ENCODE measurements at regions not wholly inside any gene's neighbourhood (a gene's known extent, or its start where the extent isn't known, plus 50 kb on each side); places are given as distances from the start of the nearest gene placed in this dataset.

DNA sequence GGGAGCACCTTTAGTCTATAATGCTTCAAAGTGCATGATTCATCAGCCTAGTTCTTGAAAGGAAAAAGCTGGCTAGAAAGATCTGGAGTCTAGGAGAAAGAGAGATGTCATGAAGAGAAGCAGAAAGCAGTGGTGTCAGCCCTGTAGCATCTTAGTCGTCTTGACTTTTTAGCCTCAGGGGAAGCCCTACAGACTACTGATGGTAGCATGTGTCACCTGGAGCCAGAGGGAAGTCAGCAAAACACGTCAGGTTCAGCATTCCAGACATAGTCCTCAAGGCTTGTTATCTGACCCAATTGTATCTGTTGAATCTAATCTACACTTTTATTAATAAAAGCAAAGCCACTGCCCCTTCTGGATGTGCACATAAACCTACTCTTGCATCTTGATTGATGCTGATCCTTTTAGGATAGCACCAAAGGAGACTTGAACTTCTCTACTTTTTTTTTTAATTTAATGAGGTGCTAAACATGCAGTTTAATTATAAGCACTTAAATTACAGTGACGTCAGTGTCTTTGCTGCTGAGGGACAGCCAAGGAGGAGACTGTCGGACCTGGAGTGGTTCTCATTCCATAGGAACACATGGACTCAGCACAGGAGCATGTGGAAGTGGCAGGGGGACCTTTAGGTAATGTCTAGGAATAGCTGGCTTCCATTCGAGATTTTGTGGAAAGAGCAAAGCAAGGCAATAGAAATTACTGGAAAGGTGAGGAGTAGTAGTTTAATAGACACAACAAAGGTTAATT is 525.5 kb upstream of the SGCG start:
- ATAC-seq: no peak
- Mint-ChIP-seq H3K27me3 (no peaks in the 10 kb centered on the region), H3K4me1 (no peaks in the 10 kb centered on the region), H3K27ac (no peak overlapping the region), H3K4me3 (no peak overlapping the region), H3K36me3 (no peaks in the 10 kb centered on the region), H3K9me3 (no peaks in the 10 kb centered on the region)

DNA sequence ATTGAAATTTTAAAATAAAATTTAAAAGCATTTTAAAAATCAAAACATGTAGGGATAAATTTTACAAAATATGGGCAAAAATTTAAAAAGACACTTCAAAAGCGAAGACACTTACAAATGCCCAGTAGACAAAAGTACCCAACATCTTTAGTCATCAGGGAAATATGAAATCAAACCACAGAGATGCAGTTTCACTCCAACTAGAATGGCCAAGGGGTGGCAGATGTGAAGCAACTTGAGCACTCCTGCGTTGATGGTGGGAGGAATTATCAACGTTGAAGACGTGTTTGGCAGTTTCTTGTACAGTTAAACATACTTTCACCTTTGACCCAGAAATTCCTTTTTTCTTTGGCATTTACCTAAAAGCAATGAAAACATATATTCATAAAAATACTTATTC is 518.0 kb upstream of the SGCG start:
- Mint-ChIP-seq H3K36me3 (no peaks in the 10 kb centered on the region), H3K9me3 (no peaks in the 10 kb centered on the region), H3K27me3 (no peaks in the 10 kb centered on the region), H3K4me3 (no peak overlapping the region), H3K4me1 (no peaks in the 10 kb centered on the region), H3K27ac (no peak overlapping the region)
- no peak for ATAC-seq

DNA sequence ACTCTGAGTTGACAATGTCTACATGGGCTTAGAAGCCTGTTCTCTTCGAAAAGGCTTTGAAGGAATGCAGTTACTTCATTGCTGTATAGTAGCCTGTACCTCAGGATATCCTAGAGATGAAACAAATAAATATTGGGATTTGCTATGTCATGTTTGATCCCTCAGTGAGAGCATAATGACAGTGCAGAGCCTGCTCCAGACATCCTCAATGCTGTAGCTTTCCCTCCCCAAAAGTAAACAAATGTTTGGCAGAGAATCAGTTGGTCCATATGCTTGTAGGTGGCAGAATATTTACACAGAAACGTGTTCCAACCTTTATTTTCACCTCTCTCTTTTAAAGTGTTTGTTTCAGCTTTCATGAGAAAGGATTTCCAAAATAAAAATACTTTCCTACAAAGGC is 515.3 kb upstream of the SGCG start:
- Mint-ChIP-seq H3K27ac (no peak overlapping the region), H3K4me1 (no peaks in the 10 kb centered on the region), H3K9me3 (no peaks in the 10 kb centered on the region), H3K27me3 (no peaks in the 10 kb centered on the region), H3K4me3 (no peak overlapping the region), H3K36me3 (no peaks in the 10 kb centered on the region)
- no peak for ATAC-seq

DNA sequence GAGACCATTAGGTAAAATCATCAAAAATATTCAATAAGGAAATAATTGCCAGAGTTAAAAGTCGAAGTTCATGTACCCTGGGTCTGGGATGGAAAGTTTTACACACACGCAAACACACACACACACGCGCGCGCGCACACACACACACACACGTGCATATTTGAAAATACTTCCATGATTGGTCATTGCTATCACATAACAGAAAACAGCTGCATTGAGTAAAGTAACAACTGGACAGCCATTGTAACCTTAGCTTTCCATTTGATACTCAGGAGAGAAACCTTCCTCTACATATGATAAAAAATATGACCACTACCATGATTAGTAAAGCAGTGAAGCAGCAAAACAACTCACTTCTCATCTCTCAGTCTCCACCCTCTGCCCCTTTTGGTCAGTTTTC is 490.0 kb upstream of the SGCG start:
- no peaks in the 10 kb centered on the region for H3K27me3 Mint-ChIP-seq
- no peaks in the 10 kb centered on the region for H3K36me3 Mint-ChIP-seq
- ATAC-seq: no peak
- no peak overlapping the region for H3K27ac Mint-ChIP-seq
- peaks cover 11% of the 10 kb centered on the region for H3K9me3 Mint-ChIP-seq
- no peak overlapping the region for H3K4me3 Mint-ChIP-seq
- H3K4me1 Mint-ChIP-seq: no peaks in the 10 kb centered on the region

DNA sequence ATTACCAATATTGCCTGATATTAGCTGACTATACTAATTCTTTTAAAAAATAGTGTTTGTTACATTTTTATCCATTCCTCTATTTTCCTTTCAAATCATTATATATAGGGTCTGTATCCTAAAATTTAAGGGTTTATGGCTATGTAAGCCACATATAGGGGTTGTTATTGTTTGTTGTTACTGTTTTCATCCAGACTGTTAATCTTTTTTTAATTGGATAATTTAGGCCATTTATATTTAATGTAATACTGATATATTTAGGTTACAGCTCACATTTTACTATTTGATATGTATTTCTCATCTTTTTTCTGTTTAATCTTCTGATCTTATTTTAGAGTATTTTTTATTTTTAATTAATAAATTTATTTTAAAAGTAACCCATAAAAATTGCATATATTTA is 487.1 kb upstream of the SGCG start:
- H3K4me1 Mint-ChIP-seq: no peaks in the 10 kb centered on the region

DNA sequence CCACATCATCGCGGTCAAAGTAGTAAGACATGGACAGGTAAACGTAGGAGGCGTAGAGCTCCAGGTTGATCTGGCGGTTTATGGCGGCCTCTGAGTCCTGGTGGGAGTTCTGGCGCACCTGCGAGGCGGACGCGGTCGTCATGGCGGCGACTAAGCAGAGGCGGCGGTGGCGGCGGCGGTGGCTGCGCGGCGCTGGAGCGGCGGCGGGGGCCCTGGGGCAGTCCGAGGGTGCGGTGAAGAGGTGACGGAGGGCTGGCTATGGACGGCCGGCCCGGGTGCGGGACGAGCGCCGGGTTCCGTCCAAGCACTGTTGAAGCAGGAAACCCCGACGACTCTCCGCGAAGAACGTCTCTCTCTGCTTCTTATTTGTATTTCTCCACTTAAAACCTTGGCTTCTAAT is 484.3 kb upstream of the SGCG start:
- Mint-ChIP-seq H3K36me3 (no peaks in the 10 kb centered on the region), H3K4me1 (no peaks in the 10 kb centered on the region), H3K4me3 (no peak overlapping the region), H3K27ac (no peak overlapping the region), H3K9me3 (peaks cover 10% of the 10 kb centered on the region), H3K27me3 (no peaks in the 10 kb centered on the region)
- no peak for ATAC-seq

More for the DNA sequence above, 487.1 kb upstream of the SGCG start:
- H3K36me3 Mint-ChIP-seq: no peaks in the 10 kb centered on the region
- no peak overlapping the region for H3K27ac Mint-ChIP-seq
- H3K27me3 Mint-ChIP-seq: no peaks in the 10 kb centered on the region
- H3K9me3 Mint-ChIP-seq: peaks cover 7% of the 10 kb centered on the region
- ATAC-seq: no peak
- no peak overlapping the region for H3K4me3 Mint-ChIP-seq

DNA sequence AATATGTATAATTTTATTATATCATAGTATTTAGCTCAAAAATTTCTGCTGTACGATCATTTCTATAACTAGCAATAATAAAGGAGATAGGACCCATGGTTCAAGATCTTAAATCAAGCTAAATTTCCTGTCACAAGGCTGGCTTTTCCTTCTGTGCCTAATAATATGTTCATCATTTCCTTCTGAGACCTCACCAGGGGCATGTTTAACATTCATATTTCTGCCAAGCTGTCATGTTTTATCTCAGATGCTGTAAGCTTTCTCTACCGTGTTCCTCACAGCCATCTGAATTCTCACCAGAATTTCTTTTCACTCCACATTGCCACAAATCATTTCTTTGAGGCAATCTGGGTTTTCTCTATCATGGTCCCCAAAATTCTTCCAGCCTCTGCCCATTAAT is 482.3 kb upstream of the SGCG start:
- Mint-ChIP-seq H3K4me3 (no peak overlapping the region), H3K4me1 (no peaks in the 10 kb centered on the region), H3K27me3 (no peaks in the 10 kb centered on the region), H3K9me3 (peaks cover 10% of the 10 kb centered on the region), H3K27ac (no peak overlapping the region), H3K36me3 (no peaks in the 10 kb centered on the region)
- no peak for ATAC-seq

DNA sequence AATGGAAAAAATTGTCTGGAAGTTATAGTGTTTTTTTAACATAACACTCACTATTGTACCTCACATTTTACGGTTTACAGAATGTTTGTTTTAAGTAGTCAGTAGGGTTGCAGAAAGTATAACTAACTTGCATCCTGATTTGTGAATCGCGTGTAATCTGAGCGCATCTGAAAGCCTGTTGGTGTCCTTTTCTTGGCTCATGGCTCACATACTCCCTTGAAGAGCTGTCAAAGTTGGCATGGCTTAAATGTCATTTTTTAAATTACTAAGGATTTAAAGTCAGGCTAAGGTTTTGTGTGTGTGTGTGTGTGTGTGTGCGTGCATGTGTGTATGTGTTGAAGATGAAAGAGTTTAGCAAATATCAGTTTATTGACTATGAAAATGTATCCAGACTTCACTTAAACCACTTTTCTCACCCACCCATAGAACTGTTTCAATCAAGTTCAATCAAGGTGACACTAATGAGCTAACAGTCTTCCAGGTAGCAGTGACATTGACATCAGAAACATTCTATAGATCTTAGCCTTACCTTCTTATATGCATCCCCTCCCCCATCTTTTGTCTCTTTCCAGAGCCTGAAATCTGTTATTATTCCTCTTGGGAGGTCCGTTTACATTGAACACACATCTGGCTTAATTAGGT is 480.4 kb upstream of the SGCG start:
- H3K27me3 Mint-ChIP-seq: no peaks in the 10 kb centered on the region
- no peak for ATAC-seq
- peaks cover 2% of the 10 kb centered on the region for H3K9me3 Mint-ChIP-seq
- no peaks in the 10 kb centered on the region for H3K36me3 Mint-ChIP-seq
- no peak overlapping the region for H3K27ac Mint-ChIP-seq
- no peak overlapping the region for H3K4me3 Mint-ChIP-seq
- H3K4me1 Mint-ChIP-seq: no peaks in the 10 kb centered on the region

DNA sequence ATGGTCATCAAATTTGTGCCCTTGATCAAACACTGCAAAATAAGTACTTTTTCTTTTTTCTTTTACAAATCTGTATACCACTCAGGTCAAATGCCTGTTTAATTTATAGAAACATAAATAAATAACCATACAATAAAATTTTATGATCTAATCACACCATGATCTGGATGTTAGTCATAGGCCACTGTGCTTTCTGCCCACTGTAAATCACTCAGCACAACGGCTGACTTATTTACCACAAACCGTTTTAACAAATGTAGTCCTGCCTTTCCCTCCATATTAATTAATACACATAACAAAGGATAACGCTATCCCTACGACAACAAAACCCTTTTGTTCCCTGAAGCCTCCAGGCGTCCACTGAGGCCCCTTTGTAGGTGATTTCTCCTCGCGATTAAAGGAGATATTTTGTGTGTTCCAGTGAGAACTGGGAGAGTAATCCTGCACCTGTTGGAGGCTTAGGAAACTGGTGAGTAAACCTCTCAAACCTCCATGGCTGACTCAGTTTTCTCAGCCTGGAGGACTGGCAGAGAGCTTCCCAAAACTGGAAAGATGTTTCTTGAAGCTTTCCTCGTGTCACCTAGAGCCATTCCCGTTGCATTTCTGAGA is 477.1 kb upstream of the SGCG start:
- no peaks in the 10 kb centered on the region for H3K36me3 Mint-ChIP-seq
- no peaks in the 10 kb centered on the region for H3K27me3 Mint-ChIP-seq
- no peak for ATAC-seq
- no peak overlapping the region for H3K27ac Mint-ChIP-seq
- no peak overlapping the region for H3K4me3 Mint-ChIP-seq
- peaks cover 2% of the 10 kb centered on the region for H3K9me3 Mint-ChIP-seq
- no peaks in the 10 kb centered on the region for H3K4me1 Mint-ChIP-seq

DNA sequence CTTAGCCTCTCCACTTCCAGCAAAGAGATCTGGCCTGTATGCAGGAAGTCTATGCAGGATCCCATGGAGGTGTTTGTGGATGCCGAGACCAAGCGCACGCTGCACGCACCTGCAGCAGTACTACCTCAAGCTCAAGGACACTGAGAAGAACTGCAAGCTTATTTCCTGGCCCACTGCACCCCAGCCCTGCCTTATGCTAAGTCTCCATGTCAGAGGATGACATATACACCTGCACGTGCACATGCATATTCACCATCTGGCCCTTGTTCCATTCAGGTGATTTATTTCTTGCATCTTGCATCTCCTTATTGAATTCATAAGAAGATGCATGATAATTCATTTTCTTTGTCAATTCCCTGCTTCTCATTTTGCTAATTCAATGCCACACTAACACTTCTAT is 472.8 kb upstream of the SGCG start:
- Mint-ChIP-seq H3K27me3 (no peaks in the 10 kb centered on the region), H3K9me3 (no peaks in the 10 kb centered on the region)

DNA sequence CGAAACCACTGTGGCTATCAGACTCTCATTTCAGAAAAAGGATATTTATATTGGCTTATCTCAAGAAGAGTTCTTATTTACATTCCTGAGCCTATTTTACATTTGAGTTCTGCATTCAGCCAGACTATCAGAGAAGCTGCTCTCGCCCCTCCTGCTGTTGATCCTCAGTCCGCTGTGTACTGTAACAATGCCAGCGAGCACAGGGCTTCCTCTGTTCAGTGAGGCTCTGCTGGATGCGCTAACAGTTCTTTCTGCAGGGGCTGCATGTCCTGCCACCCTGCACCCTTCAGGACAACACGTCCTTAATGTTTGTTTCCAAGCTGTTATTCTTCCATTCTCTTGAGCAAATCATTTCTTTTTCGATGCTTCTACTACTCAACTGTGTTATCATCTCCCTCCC is 463.7 kb upstream of the SGCG start:
- Mint-ChIP-seq H3K4me1 (no peaks in the 10 kb centered on the region), H3K36me3 (no peaks in the 10 kb centered on the region), H3K27ac (no peak overlapping the region), H3K27me3 (no peaks in the 10 kb centered on the region), H3K9me3 (peaks cover 3% of the 10 kb centered on the region), H3K4me3 (no peak overlapping the region)
- peak; percentile 12 for ATAC-seq

More for the DNA sequence above, 472.8 kb upstream of the SGCG start:
- no peak for ATAC-seq
- no peak overlapping the region for H3K27ac Mint-ChIP-seq
- no peak overlapping the region for H3K4me3 Mint-ChIP-seq
- H3K4me1 Mint-ChIP-seq: no peaks in the 10 kb centered on the region
- no peaks in the 10 kb centered on the region for H3K36me3 Mint-ChIP-seq

DNA sequence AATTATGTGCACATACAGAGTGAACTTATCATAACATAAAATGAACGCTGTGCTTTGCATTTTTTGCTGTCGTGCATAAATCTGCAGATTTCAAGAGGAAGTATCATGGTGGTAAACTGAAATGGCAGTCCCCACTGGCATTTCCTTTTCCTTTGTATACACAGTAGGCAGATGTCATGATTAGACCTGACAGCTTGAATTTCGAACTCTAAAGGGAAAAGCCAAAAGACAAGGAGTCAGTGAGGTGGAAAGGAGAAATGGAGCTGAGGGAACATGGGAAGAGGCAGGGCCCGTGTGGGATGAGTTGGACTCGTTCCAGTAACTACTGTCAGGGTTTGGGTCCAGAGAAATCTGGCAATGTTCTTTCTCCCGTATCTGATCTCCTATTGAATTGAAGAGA is 454.1 kb upstream of the SGCG start:
- Mint-ChIP-seq H3K4me1 (no peaks in the 10 kb centered on the region), H3K4me3 (no peak overlapping the region), H3K9me3 (no peaks in the 10 kb centered on the region), H3K27me3 (no peaks in the 10 kb centered on the region), H3K36me3 (no peaks in the 10 kb centered on the region), H3K27ac (no peak overlapping the region)
- no peak for ATAC-seq

DNA sequence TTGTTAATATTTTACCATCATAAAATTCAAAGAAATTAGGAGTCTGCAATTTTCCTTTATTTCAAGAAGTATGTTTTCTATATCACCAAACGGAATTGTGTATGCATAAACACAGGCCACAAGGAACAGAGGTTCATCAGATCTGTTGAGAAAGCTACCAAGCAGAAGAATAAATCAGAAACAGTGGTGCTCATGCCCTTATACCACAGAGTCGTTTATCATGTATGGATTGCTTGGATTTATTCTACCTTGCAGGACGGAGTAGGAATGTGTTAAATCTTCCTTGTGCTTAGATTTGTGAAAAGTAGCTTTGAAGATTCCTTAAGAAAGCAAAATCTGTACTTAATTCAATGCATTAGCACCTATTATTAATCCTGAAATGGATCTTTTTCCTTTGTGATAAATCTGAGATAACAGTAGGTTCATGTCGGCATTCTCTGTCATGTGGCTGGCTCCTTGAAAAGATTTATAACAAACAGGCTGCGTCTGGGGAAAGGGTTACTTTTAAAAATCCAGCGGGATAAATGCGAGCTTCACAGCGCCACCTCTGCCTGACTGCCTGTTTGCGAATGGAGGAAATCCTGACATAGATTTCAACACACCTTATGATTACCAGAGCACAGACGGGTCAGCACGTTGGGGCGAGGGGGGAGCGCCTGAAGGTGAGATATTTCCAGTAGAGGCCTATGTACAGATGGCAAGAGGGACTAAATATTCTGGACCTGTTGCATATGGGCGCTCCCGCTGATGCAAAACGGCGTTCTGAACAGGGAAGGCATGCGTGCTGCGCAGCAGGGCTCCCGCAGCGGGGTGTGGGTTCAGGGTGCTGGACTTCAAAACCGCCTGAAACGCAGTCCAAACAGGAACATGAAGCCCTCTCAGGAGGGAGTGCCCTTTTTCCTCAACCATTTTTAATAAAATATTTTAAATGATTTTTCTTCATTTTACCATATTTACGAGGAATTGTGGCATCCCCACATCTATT is 445.5 kb upstream of the SGCG start:
- no peaks in the 10 kb centered on the region for H3K27me3 Mint-ChIP-seq
- no peak overlapping the region for H3K4me3 Mint-ChIP-seq
- no peaks in the 10 kb centered on the region for H3K9me3 Mint-ChIP-seq
- H3K27ac Mint-ChIP-seq: no peak overlapping the region
- no peaks in the 10 kb centered on the region for H3K36me3 Mint-ChIP-seq
- no peak for ATAC-seq
- H3K4me1 Mint-ChIP-seq: no peaks in the 10 kb centered on the region

DNA sequence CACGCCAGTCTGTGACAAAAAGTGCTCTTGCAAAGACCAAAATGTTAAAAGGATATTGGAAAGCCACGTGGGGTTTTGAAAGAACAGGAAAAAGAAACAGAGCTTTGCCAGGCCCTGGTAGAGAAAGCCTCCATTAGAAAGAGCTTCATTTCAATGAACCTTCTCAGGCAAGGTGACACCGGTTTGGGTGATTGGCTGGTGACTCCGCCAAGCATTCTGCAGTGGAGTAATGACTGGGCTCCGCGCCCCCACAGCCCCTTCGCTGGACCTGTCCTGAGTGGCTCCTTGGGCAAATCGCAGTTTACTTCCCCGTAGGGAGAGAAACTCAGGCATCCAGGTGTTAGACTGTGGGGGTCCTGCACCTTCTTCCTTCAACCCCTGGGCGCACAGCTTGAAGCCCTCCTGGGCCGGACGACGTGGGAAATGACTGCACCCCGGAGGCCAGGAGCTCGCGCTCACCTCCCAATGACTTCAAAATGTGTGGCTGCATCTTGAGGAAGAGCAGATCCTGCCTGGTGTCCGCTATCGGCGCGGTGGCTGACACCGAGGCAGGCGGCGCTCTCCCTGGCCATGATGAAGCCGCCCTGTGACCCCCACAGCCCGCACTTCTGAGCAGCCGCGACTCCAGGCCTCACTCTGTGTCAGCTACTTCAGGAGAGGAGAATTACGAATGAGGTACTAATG is 444.6 kb upstream of the SGCG start:
- ATAC-seq: no peak
- no peak overlapping the region for H3K27ac Mint-ChIP-seq
- H3K36me3 Mint-ChIP-seq: no peaks in the 10 kb centered on the region
- no peaks in the 10 kb centered on the region for H3K4me1 Mint-ChIP-seq
- no peak overlapping the region for H3K4me3 Mint-ChIP-seq
- no peaks in the 10 kb centered on the region for H3K27me3 Mint-ChIP-seq
- H3K9me3 Mint-ChIP-seq: peaks cover 2% of the 10 kb centered on the region

DNA sequence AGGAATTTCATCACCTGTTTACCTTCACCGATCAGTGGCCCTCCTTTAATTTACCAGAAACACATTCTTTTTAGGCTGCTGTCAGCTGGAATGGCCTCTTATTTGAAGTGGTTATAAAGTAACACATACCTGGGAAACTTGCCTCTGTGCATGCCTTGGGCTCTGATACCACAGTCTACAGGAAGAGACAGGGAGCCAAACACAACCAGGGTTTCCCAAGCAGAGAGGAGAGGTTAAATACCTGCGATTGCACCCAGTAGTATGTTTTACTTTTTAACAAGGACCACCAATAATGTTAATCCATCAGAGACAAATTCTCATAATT is 444.0 kb upstream of the SGCG start:
- H3K36me3 Mint-ChIP-seq: no peaks in the 10 kb centered on the region
- H3K4me3 Mint-ChIP-seq: no peak overlapping the region
- peaks cover 2% of the 10 kb centered on the region for H3K9me3 Mint-ChIP-seq
- no peak for ATAC-seq
- no peak overlapping the region for H3K27ac Mint-ChIP-seq
- no peaks in the 10 kb centered on the region for H3K27me3 Mint-ChIP-seq
- H3K4me1 Mint-ChIP-seq: no peaks in the 10 kb centered on the region
